ENCODE measurements at regions not wholly inside any gene's neighbourhood (a gene's known extent, or its start where the extent isn't known, plus 50 kb on each side); places are given as distances from the start of the nearest gene placed in this dataset.

GRCh38 chr1:87539147-87539546 is 210.5 kb downstream of the LMO4 start:
- TF ChIP-seq CTCF (conservative IDR thresholded peaks at IDR 0.05; ENCODE audit: low read length) (no peak), EZH2phosphoT487 (IDR thresholded peaks at IDR 0.05; ENCODE audit: borderline replicate concordance, low read depth, low read length) (no peak)
- no peaks in the 10 kb centered on the region for H3K36me3 ChIP-seq (ENCODE audit: insufficient read depth, low read length)
- CTCF ChIA-PET (ENCODE audit: unreplicated experiment) = no interaction called here
- H3K4me3 ChIP-seq (ENCODE audit: low read depth, low read length, poor library complexity, severe bottlenecking) = no peak overlapping the region
- H4K20me1 ChIP-seq (ENCODE audit: insufficient read depth, low read length) = no peaks in the 10 kb centered on the region
- DNase-seq (ENCODE audit: low spot score) = no peak
- POLR2A ChIA-PET = no interaction called here
- no peaks in the 10 kb centered on the region for H3K4me1 ChIP-seq (ENCODE audit: insufficient read depth, low read length, poor library complexity, severe bottlenecking)
- H2AFZ ChIP-seq (ENCODE audit: low read length) = no peak overlapping the region
- intact Hi-C loops (cut with micrococcal nuclease; ENCODE audit: unreplicated experiment) = no loop called here
- no peaks in the 10 kb centered on the region for H3K79me2 ChIP-seq (ENCODE audit: insufficient read depth, low read depth, low read length)
- H3K9me3 ChIP-seq (ENCODE audit: low read length) = no peaks in the 10 kb centered on the region
- H3K9me2 ChIP-seq (ENCODE audit: insufficient read depth, low read length) = no peaks in the 10 kb centered on the region
- BruUV-seq (replicated peaks) = no TSS peak
- H3K4me2 ChIP-seq (ENCODE audit: low read length) = no peak overlapping the region
- H3K27ac ChIP-seq (ENCODE audit: low read depth, low read length, poor library complexity, severe bottlenecking) = no peak overlapping the region

- H3K9me3 ChIP-seq (ENCODE audit: low read length) = no peaks in the 10 kb centered on the region
- DNase-seq (ENCODE audit: low spot score) = no peak
- H3K4me3 ChIP-seq (ENCODE audit: low read depth, low read length, poor library complexity, severe bottlenecking) = no peak overlapping the region
- TF ChIP-seq EZH2phosphoT487 (IDR thresholded peaks at IDR 0.05; ENCODE audit: borderline replicate concordance, low read depth, low read length) = no peak
- TF ChIP-seq CTCF (conservative IDR thresholded peaks at IDR 0.05; ENCODE audit: low read length) = no peak
- H2AFZ ChIP-seq (ENCODE audit: low read length) = no peak overlapping the region
- no peak overlapping the region for H3K4me2 ChIP-seq (ENCODE audit: low read length)
- H3K27ac ChIP-seq (ENCODE audit: low read depth, low read length, poor library complexity, severe bottlenecking) = no peak overlapping the region
- CTCF ChIA-PET (ENCODE audit: unreplicated experiment) = no interaction called here
- POLR2A ChIA-PET = no interaction called here
- no TSS peak for BruUV-seq (replicated peaks)
- no peaks in the 10 kb centered on the region for H3K36me3 ChIP-seq (ENCODE audit: insufficient read depth, low read length)
- H3K4me1 ChIP-seq (ENCODE audit: insufficient read depth, low read length, poor library complexity, severe bottlenecking) = no peaks in the 10 kb centered on the region
- intact Hi-C loops (cut with micrococcal nuclease; ENCODE audit: unreplicated experiment) = no loop called here
- H3K79me2 ChIP-seq (ENCODE audit: insufficient read depth, low read depth, low read length) = no peaks in the 10 kb centered on the region
- no peaks in the 10 kb centered on the region for H3K9me2 ChIP-seq (ENCODE audit: insufficient read depth, low read length)
- no peaks in the 10 kb centered on the region for H4K20me1 ChIP-seq (ENCODE audit: insufficient read depth, low read length)
These were observed 214.0 kb downstream of the LMO4 start for GRCh38 chr1:87542697-87543096.

GRCh38 chr1:87549738-87550137 is 221.1 kb downstream of the LMO4 start:
- no peaks in the 10 kb centered on the region for H3K9me2 ChIP-seq (ENCODE audit: insufficient read depth, low read length)
- BruUV-seq (replicated peaks) = no TSS peak
- H3K4me2 ChIP-seq (ENCODE audit: low read length) = no peak overlapping the region
- no peaks in the 10 kb centered on the region for H3K9me3 ChIP-seq (ENCODE audit: low read length)
- H2AFZ ChIP-seq (ENCODE audit: low read length) = no peak overlapping the region
- no peaks in the 10 kb centered on the region for H4K20me1 ChIP-seq (ENCODE audit: insufficient read depth, low read length)
- no peak overlapping the region for H3K4me3 ChIP-seq (ENCODE audit: low read depth, low read length, poor library complexity, severe bottlenecking)
- DNase-seq (ENCODE audit: low spot score) = no peak
- H3K4me1 ChIP-seq (ENCODE audit: insufficient read depth, low read length, poor library complexity, severe bottlenecking) = no peaks in the 10 kb centered on the region
- H3K27ac ChIP-seq (ENCODE audit: low read depth, low read length, poor library complexity, severe bottlenecking) = no peak overlapping the region
- TF ChIP-seq EZH2phosphoT487 (IDR thresholded peaks at IDR 0.05; ENCODE audit: borderline replicate concordance, low read depth, low read length) = no peak
- no peak for TF ChIP-seq CTCF (conservative IDR thresholded peaks at IDR 0.05; ENCODE audit: low read length)
- H3K79me2 ChIP-seq (ENCODE audit: insufficient read depth, low read depth, low read length) = no peaks in the 10 kb centered on the region
- POLR2A ChIA-PET = interaction anchor here (0.8 kb wide), 1 partner anchor 785 kb away, joined by 3 read pairs; no protein-coding TSS in a partner anchor
- CTCF ChIA-PET (ENCODE audit: unreplicated experiment) = no interaction called here
- intact Hi-C loops (cut with micrococcal nuclease; ENCODE audit: unreplicated experiment) = no loop called here
- no peaks in the 10 kb centered on the region for H3K36me3 ChIP-seq (ENCODE audit: insufficient read depth, low read length)

All from OCI-LY7 (cell line).